ENCODE measurements at regions not wholly inside any gene's neighbourhood (a gene's known extent, or its start where the extent isn't known, plus 50 kb on each side); places are given as distances from the start of the nearest gene placed in this dataset.

- DNase-seq: no peak
These were observed 60.7 kb upstream of the DCD start for GRCh38 chr12:54708826-54709225.

GRCh38 chr12:54704202-54704601, 56.0 kb upstream of the DCD start:
- DNase-seq: no peak

GRCh38 chr12:54701940-54702592, 53.9 kb upstream of the DCD start:
- peak; percentile 40 for DNase-seq

GRCh38 chr12:54700849-54701248, 52.7 kb upstream of the DCD start:
- DNase-seq: no peak

GRCh38 chr12:54700301-54700700, 52.1 kb upstream of the DCD start:
- DNase-seq: no peak
